Liver (tissue), 8 donors: ENCODE measurements at regions not wholly inside any gene's neighbourhood (a gene's known extent, or its start where the extent isn't known, plus 50 kb on each side); places are given as distances from the start of the nearest gene placed in this dataset.

Source experiments
- DNase-seq: peaks from one replicate; pipeline ENCODE4 v3.0.0-alpha.2; 2017; ENCODE audit warnings: low spot score
- H3K27ac ChIP-seq, 2 donors: one replicate each; pipeline ENCODE4 v1.7.0; 2013; ENCODE audit warnings: inconsistent platforms in 2 of 2, low read length in 2 of 2, control low read depth in 1 of 2, low read depth in 1 of 2, mild to moderate bottlenecking in 1 of 2
- H3K27me3 ChIP-seq, 4 donors: one replicate each; pipeline versions ENCODE4 v1.6.1 to v1.7.0; 2013; ENCODE audit warnings: low read length in 3 of 4, inconsistent platforms in 1 of 4, mild to moderate bottlenecking in 1 of 4, moderate library complexity in 1 of 4; ENCODE audit not compliant: control insufficient read depth in 4 of 4, insufficient read depth in 4 of 4
- H3K36me3 ChIP-seq, 4 donors: one replicate each; pipeline versions ENCODE4 v1.6.1 to v1.7.0; 2013; ENCODE audit warnings: low read length in 3 of 4, mild to moderate bottlenecking in 3 of 4, low read depth in 1 of 4, moderate library complexity in 1 of 4; ENCODE audit not compliant: control insufficient read depth in 4 of 4, insufficient read depth in 3 of 4
- H3K4me1 ChIP-seq, 4 donors: one replicate each; pipeline versions ENCODE4 v1.6.1 to v1.7.0; 2013; ENCODE audit warnings: low read length in 3 of 4, mild to moderate bottlenecking in 3 of 4, moderate library complexity in 1 of 4; ENCODE audit not compliant: control insufficient read depth in 4 of 4, insufficient read depth in 4 of 4
- H3K4me3 ChIP-seq, 3 donors: one replicate each; pipeline versions ENCODE4 v1.6.1 to v1.7.0; 2013; ENCODE audit warnings: low read length in 3 of 3, control low read depth in 1 of 3, low read depth in 1 of 3, mild to moderate bottlenecking in 1 of 3
- H3K9ac ChIP-seq, 2 donors: one replicate each; pipeline ENCODE4 v1.7.0; 2013; ENCODE audit warnings: low read length in 2 of 2, mild to moderate bottlenecking in 2 of 2, moderate library complexity in 2 of 2, control low read depth in 1 of 2, low read depth in 1 of 2
- H3K9me3 ChIP-seq, 4 donors: one replicate each; pipeline versions ENCODE4 v1.6.1 to v1.7.0; 2013; ENCODE audit warnings: low read length in 3 of 4; ENCODE audit not compliant: control insufficient read depth in 4 of 4
- ATF3 ChIP-seq: IDR thresholded peaks from 2 replicates; pipeline ENCODE4 v1.6.1; 2016; ENCODE audit warnings: antibody characterized with exemption
- CTCF ChIP-seq: fragments of 150-350 bp; IDR thresholded peaks from 2 replicates; pipeline ENCODE4 v1.5.1; 2017; ENCODE audit warnings: improper control_type of control experiment, low read depth, low read length; ENCODE audit not compliant: missing input control
- EGR1 ChIP-seq, 2 donors: IDR thresholded peaks; 2 replicates each; pipeline ENCODE4 v1.6.1; 2016 to 2018; ENCODE audit warnings: antibody characterized with exemption in 2 of 2, low read depth in 2 of 2
- FOXA1 ChIP-seq: IDR thresholded peaks from 2 replicates; pipeline ENCODE4 v1.6.1; 2016; ENCODE audit warnings: antibody characterized with exemption
- FOXA2 ChIP-seq: IDR thresholded peaks from 2 replicates; pipeline ENCODE4 v1.6.1; 2016; ENCODE audit warnings: antibody characterized with exemption
- GABPA ChIP-seq, 2 donors: IDR thresholded peaks in 1 of 2; conservative IDR thresholded peaks in 1 of 2; 2 replicates each; pipeline ENCODE4 v1.6.1; 2016; ENCODE audit warnings: antibody characterized with exemption in 2 of 2, mild to moderate bottlenecking in 1 of 2, moderate library complexity in 1 of 2
- HNF4A ChIP-seq, 2 donors: conservative IDR thresholded peaks; 2 replicates each; pipeline ENCODE4 v1.6.1; 2016; ENCODE audit warnings: antibody characterized with exemption in 2 of 2, mild to moderate bottlenecking in 2 of 2
- HNF4G ChIP-seq: IDR thresholded peaks from 2 replicates; pipeline ENCODE4 v1.6.1; 2016; ENCODE audit warnings: antibody characterized with exemption
- JUND ChIP-seq, 2 donors: IDR thresholded peaks; 2 replicates each; pipeline ENCODE4 v1.6.1; 2016; ENCODE audit warnings: antibody characterized with exemption in 2 of 2
- MAX ChIP-seq: IDR thresholded peaks from 2 replicates; pipeline ENCODE4 v1.6.1; 2016; ENCODE audit warnings: antibody characterized with exemption
- NR2F2 ChIP-seq: IDR thresholded peaks from 2 replicates; pipeline ENCODE4 v1.6.1; 2016; ENCODE audit warnings: antibody characterized with exemption
- RAD21 ChIP-seq, 2 donors: IDR thresholded peaks; 2 replicates each; pipeline ENCODE4 v1.6.1; 2016; ENCODE audit warnings: antibody characterized with exemption in 2 of 2, mild to moderate bottlenecking in 2 of 2
- REST ChIP-seq: IDR thresholded peaks from 2 replicates; pipeline ENCODE4 v1.6.1; 2016; ENCODE audit warnings: antibody characterized with exemption, mild to moderate bottlenecking
- RXRA ChIP-seq, 2 donors: IDR thresholded peaks; 2 replicates each; pipeline ENCODE4 v1.6.1; 2017 to 2018; ENCODE audit warnings: antibody characterized with exemption in 2 of 2, mild to moderate bottlenecking in 1 of 2
- SP1 ChIP-seq: IDR thresholded peaks from 2 replicates; pipeline ENCODE4 v1.6.1; 2018; ENCODE audit warnings: antibody characterized with exemption, mild to moderate bottlenecking
- TAF1 ChIP-seq: conservative IDR thresholded peaks from 2 replicates; pipeline ENCODE4 v1.6.1; 2016; ENCODE audit warnings: antibody characterized with exemption, mild to moderate bottlenecking
- YY1 ChIP-seq: IDR thresholded peaks from 2 replicates; pipeline ENCODE4 v1.6.1; 2016; ENCODE audit warnings: antibody characterized with exemption, mild to moderate bottlenecking
- ZBTB33 ChIP-seq: IDR thresholded peaks from 2 replicates; pipeline ENCODE4 v1.6.1; 2016; ENCODE audit warnings: antibody characterized with exemption
- WGBS: extraction: QIAGEN DNeasy Blood & Tissue Kit; methylation state at CpG from one replicate; pipeline ENCODE4 v1.1.7; 2013; 5-methylcytosine and 5-hydroxymethylcytosine counted together
- donor health status: healthy.
- donor health status: healthy.
- donor health status: healthy.
- donor health status: healthy.
- donor health status: healthy.

GRCh38 chr10:78758176-78758575 is 310.6 kb upstream of the ZMIZ1 start:
- no peak for DNase-seq
- Histone ChIP-seq H3K27ac (no peak overlapping the region), H3K36me3 (no peaks in the 10 kb centered on the region), H3K27me3 (no peaks in the 10 kb centered on the region), H3K9me3 (no peaks in the 10 kb centered on the region), H3K4me3 (no peak overlapping the region), H3K4me1 (peaks cover 0 to 7% (median 3%) of the 10 kb centered on the region in 4 donors), H3K9ac (no peak overlapping the region)
- WGBS = 96% methylated on average over 6 of the region's 6 CpGs
- TF ChIP-seq REST (no peak), ZBTB33 (no peak), CTCF (no peak), NR2F2 (no peak), TAF1 (no peak), FOXA1 (no peak), FOXA2 (no peak), RAD21 (IDR thresholded peaks at IDR 0.05) (no peak), SP1 (no peak), MAX (no peak), ATF3 (no peak), RXRA (IDR thresholded peaks at IDR 0.05) (no peak), EGR1 (IDR thresholded peaks at IDR 0.05; ENCODE audit: low read depth in 2 of 2) (no peak), JUND (IDR thresholded peaks at IDR 0.05) (no peak), HNF4G (no peak), GABPA (IDR thresholded peaks at IDR 0.05 in 1 of 2, conservative IDR thresholded peaks at IDR 0.05 in 1 of 2) (no peak), YY1 (no peak), HNF4A (conservative IDR thresholded peaks at IDR 0.05) (no peak)
